H1 (cell line): ENCODE measurements at regions not wholly inside any gene's neighbourhood (a gene's known extent, or its start where the extent isn't known, plus 50 kb on each side); places are given as distances from the start of the nearest gene placed in this dataset.

Source experiments
- CTCF ChIA-PET: fragments of 300-600 bp; sonication (Branson Sonifier 250); formaldehyde crosslinking; loops from one replicate; lab custom pipeline; 2021; ENCODE audit not compliant: partially characterized antibody; lab: Charles Lee
- POLR2A ChIA-PET: fragments of 300-600 bp; sonication (Branson Sonifier 250); formaldehyde crosslinking; loops from one replicate; lab custom pipeline; 2021; ENCODE audit warnings: inconsistent platforms; ENCODE audit not compliant: partially characterized antibody; lab: Charles Lee
- DNase-seq, 2 experiments: peaks; one replicate each; pipeline versions ENCODE4 v3.0.0 to v3.0.0-alpha.2; 2010 to 2022; ENCODE audit warnings: low spot score in 2 of 2, low read depth in 1 of 2, mixed read lengths in 1 of 2
- FAIRE-seq: peaks from 2 replicates; lab custom pipeline; 2011; peaks lifted over from hg19 to GRCh38; lab: Jason Lieb, UNC
- H2AFZ ChIP-seq: 2 replicates; pipeline ENCODE4 v1.8.1; 2012; ENCODE audit warnings: low read length, inconsistent platforms
- H2AK5ac ChIP-seq: 2 replicates; pipeline ENCODE4 v1.6.1; 2013; ENCODE audit warnings: low read depth, low read length
- H2BK120ac ChIP-seq: replicated peaks from 2 replicates; pipeline ENCODE3; 2013; ENCODE audit warnings: low read depth, low read length, inconsistent platforms
- H2BK12ac ChIP-seq: 2 replicates; pipeline ENCODE4 v1.6.1; 2013; ENCODE audit warnings: low read depth, low read length
- H2BK15ac ChIP-seq: 2 replicates; pipeline ENCODE4 v1.6.1; 2013; ENCODE audit warnings: low read length
- H2BK20ac ChIP-seq: 2 replicates; pipeline ENCODE4 v1.6.1; 2013; ENCODE audit warnings: low read length
- H2BK5ac ChIP-seq: 2 replicates; pipeline ENCODE4 v1.6.1; 2013; ENCODE audit warnings: low read depth, low read length
- H3K14ac ChIP-seq: 2 replicates; pipeline ENCODE4 v1.6.1; 2013; ENCODE audit warnings: inconsistent platforms; ENCODE audit not compliant: insufficient read length
- H3K18ac ChIP-seq: 2 replicates; pipeline ENCODE4 v1.6.1; 2013; ENCODE audit warnings: low read length; ENCODE audit errors: extremely low read depth
- H3K23ac ChIP-seq: 2 replicates; pipeline ENCODE4 v1.6.1; 2013; ENCODE audit warnings: inconsistent platforms; ENCODE audit not compliant: insufficient read length
- H3K23me2 ChIP-seq: 2 replicates; pipeline ENCODE4 v1.6.1; 2013; ENCODE audit warnings: low read depth, low read length
- H3K27ac ChIP-seq: 2 replicates; pipeline ENCODE4 v1.6.1; 2011; ENCODE audit warnings: low read depth, low read length, inconsistent platforms
- H3K27me3 ChIP-seq, 4 experiments: replicated peaks in 1 of 4; 1 replicate in 1 of 4; 2 replicates in 3 of 4; pipeline versions ENCODE4 v1.6.1 to v1.8.1; 2011 to 2013; ENCODE audit warnings: low read length in 3 of 4, mild to moderate bottlenecking in 3 of 4, inconsistent platforms in 2 of 4, mixed read lengths in 2 of 4, moderate library complexity in 1 of 4; ENCODE audit not compliant: control insufficient read depth in 3 of 4, insufficient read depth in 3 of 4; ENCODE audit errors: extremely low read depth in 1 of 4
- H3K36me3 ChIP-seq, 4 experiments: 2 replicates each; pipeline versions ENCODE4 v1.6.1 to v1.8.1; 2011 to 2013; ENCODE audit warnings: mild to moderate bottlenecking in 4 of 4, low read length in 3 of 4, moderate library complexity in 2 of 4, control low read depth in 1 of 4, inconsistent platforms in 1 of 4; ENCODE audit not compliant: insufficient read depth in 4 of 4, control insufficient read depth in 2 of 4
- H3K4ac ChIP-seq: replicated peaks from 2 replicates; pipeline ENCODE3; 2013; ENCODE audit warnings: low read length, low read depth, mixed read lengths, inconsistent platforms; ENCODE audit not compliant: insufficient read length
- H3K4me1 ChIP-seq, 4 experiments: replicated peaks in 1 of 4; 1 replicate in 1 of 4; 2 replicates in 3 of 4; pipeline versions ENCODE4 v1.6.1 to v1.8.1; 2011 to 2013; ENCODE audit warnings: low read length in 3 of 4, inconsistent platforms in 2 of 4, mixed read lengths in 1 of 4; ENCODE audit not compliant: insufficient read depth in 4 of 4, control insufficient read depth in 3 of 4
- H3K4me2 ChIP-seq, 2 experiments: 2 replicates each; pipeline versions ENCODE4 v1.6.1 to v1.8.1; 2011 to 2013; ENCODE audit warnings: low read depth in 2 of 2, low read length in 2 of 2, control low read depth in 1 of 2, inconsistent platforms in 1 of 2, mild to moderate bottlenecking in 1 of 2; ENCODE audit not compliant: insufficient read depth in 1 of 2
- H3K4me3 ChIP-seq, 4 experiments: fragments of 200-600, 300-600 bp in 1 of 4; sonication (generic), shearing (Covaris generic), sonication (Bioruptor Twin) in 1 of 4; 2 replicates each; pipeline versions ENCODE4 v1.5.1 to v1.8.1; 2011 to 2016; ENCODE audit warnings: low read length in 4 of 4, low read depth in 3 of 4, control low read depth in 2 of 4, inconsistent platforms in 2 of 4, mild to moderate bottlenecking in 2 of 4, mixed read lengths in 1 of 4, moderate library complexity in 1 of 4; ENCODE audit not compliant: insufficient read depth in 2 of 4; ENCODE audit errors: extremely low read depth in 1 of 4
- H3K56ac ChIP-seq: replicated peaks from 2 replicates; pipeline ENCODE3; 2013; ENCODE audit warnings: low read depth, mild to moderate bottlenecking, mixed read lengths, low read length, inconsistent platforms; ENCODE audit not compliant: insufficient read length
- H3K79me1 ChIP-seq: 2 replicates; pipeline ENCODE4 v1.6.1; 2013; ENCODE audit warnings: low read depth, low read length, control low read depth
- H3K79me2 ChIP-seq, 2 experiments: 2 replicates each; pipeline versions ENCODE4 v1.6.1 to v1.8.1; 2012 to 2013; ENCODE audit warnings: low read length in 2 of 2, mild to moderate bottlenecking in 2 of 2, inconsistent platforms in 1 of 2; ENCODE audit not compliant: insufficient read depth in 2 of 2, control insufficient read depth in 1 of 2
- H3K9ac ChIP-seq, 4 experiments: replicated peaks in 1 of 4; 1 replicate in 1 of 4; 2 replicates in 3 of 4; pipeline versions ENCODE4 v1.6.1 to v1.8.1; 2011 to 2013; ENCODE audit warnings: low read depth in 3 of 4, low read length in 3 of 4, control low read depth in 2 of 4, mild to moderate bottlenecking in 2 of 4, moderate library complexity in 2 of 4, inconsistent platforms in 1 of 4; ENCODE audit errors: extremely low read depth in 1 of 4
- H3K9me3 ChIP-seq, 2 experiments: 2 replicates each; pipeline versions ENCODE4 v1.6.1 to v1.8.1; 2012 to 2013; ENCODE audit warnings: mild to moderate bottlenecking in 2 of 2, moderate library complexity in 2 of 2, control low read depth in 1 of 2, inconsistent platforms in 1 of 2, low read depth in 1 of 2, low read length in 1 of 2, mixed read lengths in 1 of 2; ENCODE audit not compliant: insufficient read depth in 2 of 2
- H4K20me1 ChIP-seq, 2 experiments: replicated peaks in 1 of 2; 2 replicates each; pipeline versions ENCODE3 to v1.8.1; 2011 to 2013; ENCODE audit warnings: inconsistent platforms in 2 of 2, low read length in 2 of 2, mild to moderate bottlenecking in 1 of 2; ENCODE audit not compliant: insufficient read depth in 2 of 2, control insufficient read depth in 1 of 2
- H4K5ac ChIP-seq: 2 replicates; pipeline ENCODE4 v1.6.1; 2013; ENCODE audit warnings: low read length, low read depth, mixed read lengths, inconsistent platforms; ENCODE audit not compliant: insufficient read length
- H4K8ac ChIP-seq: 2 replicates; pipeline ENCODE4 v1.8.0; 2013; ENCODE audit warnings: mild to moderate bottlenecking, moderate library complexity, low read length, inconsistent platforms; ENCODE audit not compliant: insufficient read depth; ENCODE audit errors: extremely low read depth
- H4K91ac ChIP-seq: replicated peaks from 2 replicates; pipeline ENCODE3; 2013; ENCODE audit warnings: low read length, mixed read lengths, inconsistent platforms; ENCODE audit not compliant: insufficient read length
- ASH2L ChIP-seq: fragments of 200-600, 300-600 bp; sonication (generic); IDR thresholded peaks from one replicate; pipeline ENCODE4 v1.7.1; 2017; ENCODE audit warnings: low read length
- KDM1A ChIP-seq: fragments of 200-600, 300-600 bp; sonication (generic); IDR thresholded peaks from 2 replicates; pipeline ENCODE4 v1.7.1; 2016; ENCODE audit warnings: mild to moderate bottlenecking, low read length, borderline replicate concordance
- MAFK ChIP-seq: IDR thresholded peaks from 2 replicates; pipeline ENCODE4 v1.6.1; 2012; ENCODE audit warnings: low read depth, mild to moderate bottlenecking, improper control_type of control experiment, low read length
- RAD21 ChIP-seq, 2 experiments: IDR thresholded peaks in 1 of 2; conservative IDR thresholded peaks in 1 of 2; 2 replicates each; pipeline ENCODE4 v1.6.1; 2011; ENCODE audit warnings: low read depth in 2 of 2, low read length in 2 of 2, improper control_type of control experiment in 1 of 2, inconsistent platforms in 1 of 2, mild to moderate bottlenecking in 1 of 2, moderate library complexity in 1 of 2
- SRF ChIP-seq: IDR thresholded peaks from 2 replicates; pipeline ENCODE4 v1.6.1; 2011; ENCODE audit warnings: mild to moderate bottlenecking, low read depth, low read length, moderate library complexity
- TAF1 ChIP-seq: IDR thresholded peaks from 2 replicates; pipeline ENCODE4 v1.6.1; 2011; ENCODE audit warnings: mild to moderate bottlenecking, low read depth, low read length
- WGBS, 2 experiments: shearing (Covaris generic) in 1 of 2; methylation state at CpG; one replicate each; pipeline versions ENCODE4 v1.1.6 to v1.1.7; 2013 to 2015; ENCODE audit warnings: low lambda C conversion rate in 2 of 2, mixed read lengths in 2 of 2, inconsistent platforms in 1 of 2, low coverage in 1 of 2, missing lambda C conversion rate in 1 of 2; ENCODE audit not compliant: insufficient replicate concordance in 2 of 2, insufficient coverage in 1 of 2, insufficient read length in 1 of 2; ENCODE audit errors: extremely low coverage in 1 of 2, missing lambda C conversion rate in 1 of 2; 5-methylcytosine and 5-hydroxymethylcytosine counted together

DNA sequence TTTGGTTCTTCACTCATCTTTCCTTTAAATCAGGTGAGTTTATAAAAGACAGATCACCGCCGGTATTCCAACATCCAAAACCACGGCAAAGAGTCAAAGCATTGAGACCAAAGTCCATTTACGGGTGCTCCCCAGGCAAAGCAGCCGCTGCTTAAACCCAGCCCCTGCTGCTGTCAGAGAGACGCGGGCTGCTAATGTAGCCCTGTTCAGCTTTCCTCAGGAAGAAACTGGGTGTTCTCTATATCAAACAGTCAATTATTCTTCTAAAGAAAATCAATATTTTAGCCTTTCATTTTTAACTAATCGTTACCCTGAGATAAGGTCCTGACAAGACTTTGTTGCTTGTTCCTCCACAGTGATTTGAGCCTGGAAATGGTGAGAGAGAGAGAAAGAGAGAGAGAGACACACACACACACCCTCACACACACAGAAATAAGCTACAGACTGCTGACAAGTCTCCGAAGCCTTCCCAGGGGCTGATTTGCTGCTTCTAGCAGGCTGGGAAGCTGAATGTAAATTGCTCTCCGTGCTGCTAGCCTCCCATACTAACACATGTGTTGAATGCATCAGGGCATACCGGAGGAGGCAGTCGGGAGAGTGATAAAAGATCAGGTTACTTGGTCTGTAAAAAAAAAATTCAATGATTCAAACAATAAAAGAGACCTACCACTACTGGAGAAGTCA is 183.0 kb upstream of the ANK3 start:
- DNase-seq (peak in 1 of 2 experiments; percentile 5), FAIRE-seq (peak; percentile 86)
- no peak overlapping the region for H3K23ac ChIP-seq
- H3K79me1 ChIP-seq, result no peaks in the 10 kb centered on the region
- H3K23me2 ChIP-seq, result no peaks in the 10 kb centered on the region; the same call in 1 of the 2 replicates
- peak overlapping the region; percentile 34 to 54; a peak in 3 of 4 replicates for H3K4me2 ChIP-seq
- no peak overlapping the region for H2AK5ac ChIP-seq
- no peaks in the 10 kb centered on the region for H3K9me3 ChIP-seq
- peak overlapping the region in 3 of 4 experiments; percentile 19 to 36 (median 22); a peak in 4 of 8 replicates for H3K4me3 ChIP-seq
- no peak overlapping the region for H2BK5ac ChIP-seq
- no peaks in the 10 kb centered on the region for H3K36me3 ChIP-seq
- H2BK12ac ChIP-seq, result no peak overlapping the region
- H4K5ac ChIP-seq, result no peak overlapping the region
- CTCF ChIA-PET, result interaction anchor here (1.5 kb wide), 1 partner anchor 34 kb away, joined by 4 read pairs; no protein-coding TSS in a partner anchor
- H2BK15ac ChIP-seq, result no peak overlapping the region
- H3K27ac ChIP-seq, result no peak overlapping the region
- no peak overlapping the region for H3K4ac ChIP-seq
- H2AFZ ChIP-seq, result no peak overlapping the region
- no peak overlapping the region; a peak in 1 of 7 replicates for H3K9ac ChIP-seq
- no peak overlapping the region; the same call in 1 of the 2 replicates for H3K18ac ChIP-seq
- H3K4me1 ChIP-seq, result peaks cover 0 to 17% (median 13%) of the 10 kb centered on the region in 4 experiments
- no peaks in the 10 kb centered on the region for H4K20me1 ChIP-seq
- POLR2A ChIA-PET, result no interaction called here
- peaks cover 0 to 1% (median 0%) of the 10 kb centered on the region in 4 experiments; a peak in 1 of 7 replicates for H3K27me3 ChIP-seq
- no peak overlapping the region for H3K56ac ChIP-seq
- no peak for TF ChIP-seq RAD21 (IDR thresholded peaks at IDR 0.05 in 1 of 2, conservative IDR thresholded peaks at IDR 0.05 in 1 of 2; ENCODE audit: low read depth in 2 of 2, low read length in 2 of 2)
- no peak for TF ChIP-seq KDM1A
- peak; percentile 34 for TF ChIP-seq ASH2L
- TF ChIP-seq TAF1, result 0 out of 2 replicates have a peak, but pooled peaks have one; percentile 26
- TF ChIP-seq SRF, result no peak
- no peak for TF ChIP-seq MAFK
- no peaks in the 10 kb centered on the region for H3K79me2 ChIP-seq
- H2BK20ac ChIP-seq, result no peak overlapping the region
- WGBS, 2 experiments, result 24% methylated on average over 12 of the region's 12 CpGs; no CpG with 5 or more reads in 1 of the 2 experiments
- H3K14ac ChIP-seq, result no peak overlapping the region
- no peak overlapping the region for H2BK120ac ChIP-seq
- no peak overlapping the region for H4K91ac ChIP-seq
- H4K8ac ChIP-seq, result no peak overlapping the region
